GM18502 (cell line): ENCODE measurements at regions not wholly inside any gene's neighbourhood (a gene's known extent, or its start where the extent isn't known, plus 50 kb on each side); places are given as distances from the start of the nearest gene placed in this dataset.
"Not testable (repeated sequence)": the region's sequence is repeated elsewhere in the genome, so short reads cannot be mapped to it uniquely, and the experiment has no call there.

Experiments used
- ATAC-seq: cut with Tn5 transposase; IDR thresholded peaks from one replicate; pipeline ENCODE4 v1.9.1; 2021; ENCODE audit warnings: mild to moderate bottlenecking; ENCODE audit not compliant: unreplicated experiment, poor library complexity

- ATAC-seq, result no peak
Measured at GRCh38 chr12:105679982-105680381, 349.5 kb downstream of the C12orf75 start.

- ATAC-seq, result no peak
Measured at GRCh38 chr12:105681341-105681740, 350.9 kb downstream of the C12orf75 start.

- not testable (repeated sequence) for ATAC-seq
Measured at GRCh38 chr12:105682821-105683220, 352.3 kb downstream of the C12orf75 start.

- ATAC-seq, result not testable (repeated sequence)
Measured at GRCh38 chr12:105683836-105684235, 353.3 kb downstream of the C12orf75 start.

GRCh38 chr12:105698075-105698474, 367.6 kb downstream of the C12orf75 start:
- ATAC-seq, result no peak

- ATAC-seq, result no peak
Measured at GRCh38 chr12:105699209-105699608, 368.7 kb downstream of the C12orf75 start.

GRCh38 chr12:105704787-105705186, 374.3 kb downstream of the C12orf75 start:
- ATAC-seq, result no peak

- ATAC-seq, result no peak
Measured at GRCh38 chr12:105705235-105705634, 374.7 kb downstream of the C12orf75 start.

GRCh38 chr12:105705765-105706164, 375.3 kb downstream of the C12orf75 start:
- no peak for ATAC-seq

GRCh38 chr12:105706321-105706972, 376.0 kb downstream of the C12orf75 start:
- no peak for ATAC-seq

GRCh38 chr12:105706973-105707334, 376.5 kb downstream of the C12orf75 start:
- no peak for ATAC-seq

- no peak for ATAC-seq
Measured at GRCh38 chr12:105713606-105714305, 383.3 kb downstream of the C12orf75 start.

GRCh38 chr12:105716621-105717020, 386.1 kb downstream of the C12orf75 start:
- ATAC-seq, result no peak

- peak; percentile 70 for ATAC-seq
Measured at GRCh38 chr12:105721051-105721825, 390.7 kb downstream of the C12orf75 start.

GRCh38 chr12:105721891-105722290, 391.4 kb downstream of the C12orf75 start:
- ATAC-seq, result peak; percentile 42

GRCh38 chr12:105723066-105723465, 392.6 kb downstream of the C12orf75 start:
- ATAC-seq, result no peak

GRCh38 chr12:105723494-105723893, 393.0 kb downstream of the C12orf75 start:
- ATAC-seq, result no peak

- no peak for ATAC-seq
Measured at GRCh38 chr12:105724641-105725040, 394.1 kb downstream of the C12orf75 start.

- no peak for ATAC-seq
Measured at GRCh38 chr12:105725054-105725453, 394.6 kb downstream of the C12orf75 start.

- no peak for ATAC-seq
Measured at GRCh38 chr12:105729181-105729771, 398.8 kb downstream of the C12orf75 start.

- no peak for ATAC-seq
Measured at GRCh38 chr12:105729926-105730325, 399.4 kb downstream of the C12orf75 start.
